HG03571 (cell line): ENCODE measurements at regions not wholly inside any gene's neighbourhood (a gene's known extent, or its start where the extent isn't known, plus 50 kb on each side); places are given as distances from the start of the nearest gene placed in this dataset.

Experiments
- ATAC-seq: cut with Tn5 transposase; IDR thresholded peaks from one replicate; pipeline ENCODE4 v1.9.1; 2021; ENCODE audit not compliant: unreplicated experiment

DNA sequence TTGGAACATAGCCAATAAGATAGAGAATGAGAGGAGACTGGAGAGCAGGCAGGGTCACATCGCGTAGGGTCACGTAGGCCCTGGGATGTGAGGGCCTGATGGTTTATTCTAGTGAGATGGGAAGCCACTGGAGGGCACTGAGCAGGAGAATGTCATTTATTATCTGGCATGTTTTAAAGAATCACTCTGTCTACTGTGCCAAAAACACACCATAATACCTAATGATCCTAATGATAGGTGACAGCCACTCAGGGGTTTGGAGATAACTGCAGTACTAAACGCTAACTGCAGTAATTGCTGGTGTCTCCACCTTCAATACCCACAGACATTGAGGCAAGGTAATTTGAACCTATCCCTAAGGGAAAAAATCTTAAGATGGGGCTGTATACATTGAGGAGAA lies 185.4 kb downstream of the TTLL7 start:
- no peak for ATAC-seq

DNA sequence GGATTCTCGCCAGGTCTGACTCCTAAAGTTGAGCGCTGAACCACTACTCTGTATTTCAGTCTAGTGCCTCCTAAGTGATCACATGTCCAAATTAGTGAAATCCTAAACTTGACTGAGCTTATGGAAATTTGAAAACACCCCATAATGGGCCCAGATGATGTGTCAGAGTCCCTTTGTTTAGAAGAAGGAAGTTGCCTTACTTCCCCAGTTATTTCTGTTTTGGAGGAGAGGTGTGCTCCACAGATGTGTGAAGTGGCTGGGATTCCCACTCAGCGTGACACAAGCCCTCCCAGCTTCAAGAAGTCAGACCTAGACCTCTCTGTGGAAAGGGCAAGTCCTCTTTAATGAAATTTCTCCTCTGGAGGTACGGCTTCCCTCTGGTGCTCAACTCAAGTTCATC lies 188.8 kb downstream of the TTLL7 start:
- ATAC-seq = no peak

GRCh38 chr1:83808536-83808935 lies 190.4 kb downstream of the TTLL7 start:
- ATAC-seq = no peak

- ATAC-seq = no peak
Observed at GRCh38 chr1:83807821-83808220, 191.1 kb downstream of the TTLL7 start.

DNA sequence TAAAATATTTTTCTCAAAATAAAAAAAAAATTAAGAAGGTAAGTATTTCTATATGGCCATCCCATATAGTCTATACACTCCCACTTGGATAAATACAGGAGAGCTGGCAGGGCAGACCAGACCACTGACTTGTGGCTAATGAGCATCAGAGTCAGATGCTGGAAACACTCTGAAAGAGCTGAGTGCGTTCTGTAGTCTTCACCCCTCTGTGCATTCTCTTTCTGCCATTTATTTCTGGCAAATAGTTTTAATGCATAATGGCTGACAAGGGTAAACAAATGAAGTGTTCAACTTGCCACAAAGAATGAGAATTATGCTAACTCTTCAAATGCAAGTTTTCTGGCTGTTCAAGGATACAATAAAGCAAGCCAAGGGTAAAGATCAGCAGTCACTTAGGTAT lies 191.7 kb downstream of the TTLL7 start:
- ATAC-seq = no peak

DNA sequence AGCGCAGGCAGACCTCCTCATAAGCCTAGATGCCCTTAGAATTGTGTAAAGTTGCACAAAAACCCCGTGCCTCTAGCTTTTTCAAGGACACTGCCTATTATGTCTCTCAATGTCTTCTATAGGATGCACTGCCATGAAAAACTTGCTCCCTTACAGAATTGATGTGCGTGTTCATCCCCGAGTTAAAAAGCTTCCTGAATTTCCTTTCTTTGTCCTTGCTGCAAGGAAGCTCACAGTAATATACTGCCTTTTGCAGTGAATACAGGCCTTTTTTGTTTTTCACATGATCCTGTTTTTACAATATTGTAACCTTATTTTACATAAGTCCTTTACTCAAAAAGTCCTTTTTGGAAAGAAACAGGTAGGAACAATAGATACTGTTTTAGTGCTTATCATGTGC lies 193.0 kb downstream of the TTLL7 start:
- no peak for ATAC-seq

DNA sequence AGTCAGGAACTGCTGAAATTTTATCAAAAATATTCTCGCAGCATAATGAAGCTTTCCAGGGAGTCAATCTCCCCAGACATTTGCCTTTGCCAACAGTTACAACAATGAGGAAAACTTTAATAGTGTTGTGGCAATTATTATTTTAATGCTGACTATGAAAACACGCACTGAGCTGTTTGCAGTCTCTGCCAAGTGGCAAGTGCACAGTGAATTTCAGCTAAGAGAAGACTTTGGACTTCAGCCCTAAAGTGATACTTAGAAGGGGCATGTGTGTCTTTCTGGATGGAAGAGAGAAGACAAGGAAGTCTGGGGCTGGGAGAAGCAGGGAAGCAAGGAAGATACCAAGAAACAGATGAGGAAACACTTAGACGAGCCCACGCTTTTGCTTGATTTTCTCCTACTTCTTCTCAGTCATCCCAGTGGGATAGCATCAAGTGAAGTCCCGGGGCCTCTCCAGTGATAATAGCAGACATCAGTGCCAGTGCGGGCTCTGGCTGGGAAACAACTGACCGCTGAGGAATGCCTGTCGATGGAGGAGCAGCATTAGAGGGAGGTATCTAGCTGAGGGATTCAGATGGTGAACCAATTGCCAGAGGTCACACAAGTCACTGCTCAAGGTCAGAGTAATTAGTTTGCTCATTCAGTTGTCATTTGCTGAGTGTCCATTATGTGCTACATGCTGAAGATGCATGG lies 196.3 kb downstream of the TTLL7 start:
- no peak for ATAC-seq

DNA sequence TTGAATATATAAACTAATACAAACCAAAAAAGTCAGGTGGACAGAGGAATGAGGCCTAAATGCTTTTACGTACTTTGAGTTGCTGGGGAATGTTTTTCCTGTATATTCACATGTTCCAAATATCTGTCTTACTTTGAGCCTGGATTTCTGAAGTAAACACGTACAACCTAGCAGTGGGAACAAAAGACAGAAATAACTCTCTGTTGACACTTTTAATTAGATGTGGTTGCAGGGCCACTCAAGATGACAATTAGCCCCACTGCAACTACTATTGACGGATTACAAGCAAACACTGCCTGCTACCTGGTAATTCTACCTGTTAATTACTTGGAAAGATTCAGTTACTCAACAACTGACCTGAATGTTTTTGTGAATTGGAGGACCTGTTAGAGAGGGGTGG lies 196.9 kb downstream of the TTLL7 start:
- no peak for ATAC-seq

DNA sequence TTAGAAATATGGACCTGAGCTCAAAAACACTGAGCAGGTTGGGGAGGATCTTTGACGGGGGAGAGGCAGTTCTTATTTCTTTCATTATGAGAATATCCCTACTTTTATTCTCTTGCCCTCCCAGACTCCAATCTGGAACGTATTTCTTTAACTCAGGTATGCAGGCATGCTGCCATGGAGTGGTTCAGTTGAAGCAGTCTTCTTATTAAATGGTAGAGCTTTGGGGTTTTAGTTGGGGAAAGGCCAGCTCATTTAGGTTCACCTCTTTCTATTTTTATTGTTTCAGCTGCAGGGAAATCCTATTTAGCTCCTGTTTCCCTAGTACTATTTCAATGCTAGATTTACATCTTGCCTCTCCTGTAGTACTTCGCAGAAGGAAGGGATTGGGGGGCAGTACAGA lies 198.9 kb downstream of the TTLL7 start:
- ATAC-seq = no peak

DNA sequence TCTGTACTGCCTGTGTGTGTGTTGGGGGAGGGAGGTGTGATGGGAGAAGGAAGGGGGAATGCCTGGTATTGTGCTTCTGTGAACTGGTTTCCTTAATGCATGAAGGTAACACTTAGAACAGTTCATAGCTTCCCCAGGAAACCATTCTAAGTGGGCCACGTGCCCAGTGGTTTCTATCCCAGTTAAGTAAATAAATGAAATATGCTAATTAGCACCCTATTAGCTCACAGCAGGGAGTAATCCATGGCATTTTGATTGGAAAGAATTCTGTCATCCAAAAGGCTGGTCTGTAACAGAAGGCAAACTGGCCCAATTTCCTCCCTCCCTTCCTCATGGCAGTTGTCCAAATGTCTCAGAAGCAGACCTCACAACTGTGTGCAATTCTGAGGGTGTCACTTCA lies 199.3 kb downstream of the TTLL7 start:
- no peak for ATAC-seq

- no peak for ATAC-seq
Observed at GRCh38 chr1:83798965-83799364, 200.0 kb downstream of the TTLL7 start.

DNA sequence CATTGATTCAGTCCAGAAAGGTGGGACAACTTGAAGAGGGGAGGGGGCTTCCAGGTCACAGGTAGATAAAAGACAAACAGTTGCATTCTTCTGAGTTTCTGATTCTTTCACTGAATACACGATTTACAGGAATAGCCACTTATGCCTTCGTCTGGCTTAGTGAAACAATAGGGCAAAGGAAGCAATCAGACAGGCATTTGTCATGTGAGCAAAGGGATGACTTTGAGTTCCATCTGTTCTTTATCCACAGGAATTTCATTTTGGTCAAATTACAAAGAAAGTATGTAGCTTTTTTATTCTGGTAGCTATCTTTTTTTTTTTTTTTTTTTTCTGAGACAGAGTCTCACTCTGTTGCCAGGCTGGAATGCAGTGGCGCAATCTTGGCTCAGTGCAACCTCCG lies 202.5 kb downstream of the TTLL7 start:
- ATAC-seq = no peak

DNA sequence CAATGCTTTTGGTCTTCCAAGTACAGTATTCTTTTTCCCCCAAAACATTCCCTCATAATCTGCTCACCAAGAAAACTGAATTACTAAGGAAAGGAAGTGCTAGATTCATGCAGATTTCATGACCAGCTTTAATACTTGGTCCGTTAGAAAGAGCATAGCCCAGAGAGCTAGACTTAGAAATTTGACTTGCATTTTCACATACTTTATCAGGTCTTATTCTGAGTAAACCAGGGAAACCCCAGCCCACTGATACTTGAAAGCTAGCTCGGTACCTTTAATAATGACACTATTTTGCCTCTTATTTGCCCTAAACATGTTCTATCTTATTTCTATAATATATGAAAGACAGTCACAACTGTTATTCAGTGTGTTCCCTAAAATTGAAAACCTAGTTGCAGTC lies 204.5 kb downstream of the TTLL7 start:
- peak; percentile 73 for ATAC-seq

GRCh38 chr1:83791821-83792437 lies 207.0 kb downstream of the TTLL7 start:
- ATAC-seq = no peak

- ATAC-seq = no peak
Observed at GRCh38 chr1:83790446-83790845, 208.5 kb downstream of the TTLL7 start.

- ATAC-seq = no peak
Observed at GRCh38 chr1:83787246-83787998, 211.5 kb downstream of the TTLL7 start.

DNA sequence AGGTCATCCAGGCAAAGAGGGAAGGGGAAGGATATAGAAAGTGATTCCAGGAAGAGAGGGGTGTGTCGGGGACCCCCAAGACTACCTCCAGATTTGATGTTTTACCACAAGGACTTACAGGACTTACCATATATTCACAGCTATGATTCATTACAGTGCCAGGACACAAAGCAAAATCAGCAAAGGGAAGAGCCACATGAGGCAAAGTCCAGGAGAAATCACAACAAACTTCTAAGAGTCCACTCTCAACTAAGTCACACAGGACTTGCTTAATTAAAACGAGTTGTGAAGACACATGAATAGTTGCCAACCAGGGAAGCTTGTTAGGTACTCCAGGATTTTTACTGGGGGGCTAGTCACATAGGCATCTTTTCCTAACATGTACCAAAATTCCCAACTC lies 217.3 kb downstream of the TTLL7 start:
- ATAC-seq = no peak

DNA sequence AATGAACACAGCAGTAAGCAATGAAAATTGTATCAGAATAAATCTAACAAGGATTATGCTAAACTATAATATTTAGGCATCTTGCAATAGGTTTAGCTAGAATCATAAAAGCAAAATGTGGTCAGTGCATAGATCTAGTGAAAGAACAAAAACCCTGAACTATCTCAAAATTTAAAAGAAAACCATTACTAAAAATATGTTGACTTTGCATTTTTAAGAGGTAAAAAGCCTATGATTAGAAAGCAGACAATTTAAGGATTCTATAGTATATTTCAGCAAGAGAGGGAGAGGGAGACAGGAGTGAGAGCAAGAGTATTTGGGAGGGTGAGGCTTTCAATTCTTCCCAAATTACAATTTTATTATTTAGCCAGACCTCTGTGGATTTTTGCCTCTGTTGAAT lies 219.4 kb downstream of the TTLL7 start:
- ATAC-seq = no peak

GRCh38 chr1:83777758-83778101 lies 221.2 kb downstream of the TTLL7 start:
- no peak for ATAC-seq

- no peak for ATAC-seq
Observed at GRCh38 chr1:83776913-83777757, 221.8 kb downstream of the TTLL7 start.

DNA sequence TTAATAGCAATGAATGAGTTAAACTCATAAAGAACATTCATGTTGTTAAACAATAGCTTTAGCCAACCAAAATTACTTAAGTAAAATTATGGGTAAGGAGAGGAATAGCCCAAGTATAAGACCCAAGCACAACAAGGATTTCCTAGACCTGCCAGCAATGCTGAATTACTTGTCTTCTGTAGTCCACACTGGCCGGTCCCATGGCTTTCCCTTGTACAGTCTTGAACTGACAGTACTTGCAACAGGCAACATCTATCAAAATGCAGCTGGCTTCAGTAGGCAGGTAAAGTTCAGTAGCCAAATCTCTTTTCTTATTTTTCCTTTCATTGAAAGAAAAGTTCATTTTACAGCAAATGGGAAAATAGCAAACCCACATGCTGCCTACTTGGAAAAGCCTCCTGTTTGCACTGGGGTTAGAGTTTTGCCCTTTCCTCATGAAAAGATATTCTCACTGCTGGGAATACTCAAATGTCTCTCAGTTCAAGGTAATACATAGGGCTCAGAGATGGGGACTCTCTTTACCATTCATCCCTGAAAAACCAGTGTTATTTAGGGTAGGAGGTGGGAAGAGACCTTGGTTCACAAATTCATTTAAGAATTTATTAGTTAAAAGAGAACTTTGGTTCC lies 222.8 kb downstream of the TTLL7 start:
- no peak for ATAC-seq
